ENCODE measurements at regions not wholly inside any gene's neighbourhood (a gene's known extent, or its start where the extent isn't known, plus 50 kb on each side); places are given as distances from the start of the nearest gene placed in this dataset.

- TF ChIP-seq CTCF (conservative IDR thresholded peaks at IDR 0.05; ENCODE audit: low read length): no peak
- no peak for TF ChIP-seq EZH2phosphoT487 (IDR thresholded peaks at IDR 0.05; ENCODE audit: borderline replicate concordance)
Observed at GRCh38 chr10:28431139-28431538, 101.8 kb upstream of the WAC start.

All from Loucy (cell line).